ENCODE measurements at regions not wholly inside any gene's neighbourhood (a gene's known extent, or its start where the extent isn't known, plus 50 kb on each side); places are given as distances from the start of the nearest gene placed in this dataset.
A peak's percentile ranks its signal among the peaks of the same experiment; 100 is the strongest.
"Not testable (repeated sequence)": the region's sequence is repeated elsewhere in the genome, so short reads cannot be mapped to it uniquely, and the experiment has no call there.

GRCh38 chr3:4053975-4054374, 249.2 kb upstream of the SETMAR start:
- Mint-ChIP-seq H3K36me3 (no peaks in the 10 kb centered on the region), H3K27ac (no peak overlapping the region), H3K9me3 (peaks cover 0 to 5% of the 10 kb centered on the region in 2 donors)
- no peak for DNase-seq (ENCODE audit: low spot score in 2 of 2)
- no peak for ATAC-seq

- no peak for DNase-seq (ENCODE audit: low spot score in 2 of 2)
- no peaks in the 10 kb centered on the region for H3K36me3 Mint-ChIP-seq
- no peak overlapping the region for H3K27ac Mint-ChIP-seq
- no peak for ATAC-seq
- H3K9me3 Mint-ChIP-seq, result peaks cover 0 to 5% of the 10 kb centered on the region in 2 donors
These were observed 243.1 kb upstream of the SETMAR start for GRCh38 chr3:4060064-4060463.

- H3K9me3 Mint-ChIP-seq, result peaks cover 0 to 5% of the 10 kb centered on the region in 2 donors
- DNase-seq (ENCODE audit: low spot score in 2 of 2) (no peak), ATAC-seq (no peak)
- no peak overlapping the region for H3K27ac Mint-ChIP-seq
- no peaks in the 10 kb centered on the region for H3K36me3 Mint-ChIP-seq
These were observed 242.6 kb upstream of the SETMAR start for GRCh38 chr3:4060603-4061002.

DNA sequence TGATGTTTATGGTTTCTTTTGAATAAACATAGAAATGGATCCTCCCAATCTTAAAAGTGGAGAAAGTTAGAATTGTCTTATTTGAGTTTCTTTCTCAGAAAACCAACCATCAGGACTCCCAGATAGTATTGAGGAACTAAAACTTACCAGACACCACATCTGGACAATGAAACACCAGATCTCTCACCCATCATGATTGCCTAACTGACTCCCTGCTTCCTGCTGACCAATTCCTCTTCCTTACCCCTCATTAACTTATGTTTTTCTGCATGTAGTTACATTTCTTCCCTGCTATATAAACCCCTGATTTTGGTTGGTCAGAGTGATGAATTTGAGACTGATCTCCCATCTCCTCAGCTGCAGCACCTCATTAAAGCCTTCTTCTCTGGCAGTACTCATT, 242.0 kb upstream of the SETMAR start:
- ATAC-seq, result no peak

DNA sequence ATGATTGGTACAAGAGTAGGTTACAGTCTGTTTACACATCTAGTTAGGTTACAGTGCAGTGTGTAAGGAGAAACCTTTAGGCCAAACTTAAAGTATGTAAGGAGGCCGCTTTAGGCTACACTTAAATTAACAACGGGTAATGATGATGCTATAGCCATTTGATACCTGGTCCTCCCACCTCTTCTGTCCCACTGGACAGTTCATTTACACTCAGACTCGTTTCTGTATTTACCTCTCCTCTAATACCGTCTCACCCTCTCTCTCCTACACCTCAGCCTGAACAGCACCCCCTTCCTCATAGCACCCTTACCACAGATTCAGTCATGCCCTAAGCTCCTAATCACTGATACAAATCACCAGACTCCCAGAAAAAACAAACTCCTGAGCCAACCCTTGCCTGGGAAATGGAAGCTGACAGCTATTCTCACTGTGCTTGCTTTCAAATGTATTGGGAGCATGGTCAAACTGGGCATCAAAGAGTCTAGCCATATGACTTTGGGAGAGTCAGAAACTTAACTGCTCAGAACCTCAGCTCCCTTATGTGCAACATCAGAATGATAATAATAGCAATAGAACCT, 241.3 kb upstream of the SETMAR start:
- Mint-ChIP-seq H3K9me3 (no peaks in the 10 kb centered on the region), H3K36me3 (no peaks in the 10 kb centered on the region), H3K27ac (no peak overlapping the region)
- DNase-seq (ENCODE audit: low spot score in 2 of 2) (no peak), ATAC-seq (no peak)

More for the DNA sequence above, 242.0 kb upstream of the SETMAR start:
- Mint-ChIP-seq H3K27ac (no peak overlapping the region), H3K36me3 (no peaks in the 10 kb centered on the region), H3K9me3 (no peaks in the 10 kb centered on the region)
- no peak for DNase-seq (ENCODE audit: low spot score in 2 of 2)

GRCh38 chr3:4062621-4063020, 240.5 kb upstream of the SETMAR start:
- ATAC-seq, result no peak

DNA sequence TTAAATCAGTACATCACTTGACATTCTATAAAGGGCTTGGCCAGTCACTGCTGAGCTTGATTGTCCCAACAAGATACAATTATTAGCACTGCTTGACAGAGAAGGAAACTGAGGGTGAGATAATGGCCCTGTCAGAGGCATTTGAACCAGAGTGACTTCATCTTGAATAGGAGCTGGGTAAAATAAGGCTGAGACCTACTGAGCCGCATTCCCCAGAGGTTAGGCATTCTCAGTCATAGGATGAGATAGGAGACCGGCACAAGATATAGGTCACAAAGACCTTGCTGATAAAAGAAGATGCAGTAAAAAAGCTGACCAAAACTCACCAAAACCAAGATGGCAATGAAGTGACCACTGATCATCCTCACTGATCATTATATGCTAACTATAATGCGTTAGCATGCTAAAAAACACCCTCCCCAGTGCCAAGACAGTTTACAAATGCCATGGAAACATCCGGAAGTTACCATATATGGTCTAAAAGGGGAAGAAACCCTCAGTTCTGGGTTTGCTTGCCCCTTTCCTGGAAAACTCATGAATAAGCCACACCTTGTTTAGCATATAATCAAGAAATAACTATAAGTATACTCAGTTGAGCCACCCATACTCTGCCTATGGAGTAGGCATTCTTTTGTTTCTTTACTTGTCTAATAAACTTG, 239.1 kb upstream of the SETMAR start:
- H3K27ac Mint-ChIP-seq, result no peak overlapping the region
- no peaks in the 10 kb centered on the region for H3K36me3 Mint-ChIP-seq
- H3K9me3 Mint-ChIP-seq, result no peaks in the 10 kb centered on the region
- ATAC-seq (no peak), DNase-seq (ENCODE audit: low spot score in 2 of 2) (no peak)

More at GRCh38 chr3:4062621-4063020, 240.5 kb upstream of the SETMAR start:
- Mint-ChIP-seq H3K9me3 (no peaks in the 10 kb centered on the region), H3K27ac (no peak overlapping the region), H3K36me3 (no peaks in the 10 kb centered on the region)
- DNase-seq (ENCODE audit: low spot score in 2 of 2), result no peak

GRCh38 chr3:4065085-4065484, 238.1 kb upstream of the SETMAR start:
- ATAC-seq (no peak), DNase-seq (ENCODE audit: low spot score in 2 of 2) (no peak)
- Mint-ChIP-seq H3K27ac (no peak overlapping the region), H3K36me3 (no peaks in the 10 kb centered on the region), H3K9me3 (no peaks in the 10 kb centered on the region)

GRCh38 chr3:4065554-4065953, 237.6 kb upstream of the SETMAR start:
- ATAC-seq (no peak), DNase-seq (ENCODE audit: low spot score in 2 of 2) (no peak)
- Mint-ChIP-seq H3K36me3 (no peaks in the 10 kb centered on the region), H3K9me3 (no peaks in the 10 kb centered on the region), H3K27ac (no peak overlapping the region)

DNA sequence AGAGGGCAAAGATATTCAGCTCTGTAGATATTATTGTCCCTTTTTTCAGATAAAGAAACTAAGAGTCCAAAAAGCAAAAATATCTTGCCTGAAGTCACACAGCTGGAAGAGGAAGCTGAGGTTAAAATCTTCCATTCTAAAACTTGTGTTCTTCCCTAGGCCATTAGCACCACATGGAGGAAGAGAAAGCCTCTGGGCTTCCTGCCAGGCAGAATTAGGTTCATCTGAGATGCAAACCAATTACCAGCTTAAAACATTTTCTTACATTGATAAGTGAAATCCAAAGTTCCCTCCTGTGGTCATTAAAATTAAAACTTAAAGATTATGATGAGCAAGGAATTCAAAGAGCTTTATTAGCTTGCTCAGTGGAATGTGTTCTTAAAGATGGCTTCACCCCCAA, 235.3 kb upstream of the SETMAR start:
- Mint-ChIP-seq H3K9me3 (peaks cover 5 to 6% of the 10 kb centered on the region in 2 donors), H3K36me3 (peaks cover 0 to 7% of the 10 kb centered on the region in 2 donors), H3K27ac (no peak overlapping the region)
- DNase-seq (ENCODE audit: low spot score in 2 of 2) (no peak), ATAC-seq (no peak)

DNA sequence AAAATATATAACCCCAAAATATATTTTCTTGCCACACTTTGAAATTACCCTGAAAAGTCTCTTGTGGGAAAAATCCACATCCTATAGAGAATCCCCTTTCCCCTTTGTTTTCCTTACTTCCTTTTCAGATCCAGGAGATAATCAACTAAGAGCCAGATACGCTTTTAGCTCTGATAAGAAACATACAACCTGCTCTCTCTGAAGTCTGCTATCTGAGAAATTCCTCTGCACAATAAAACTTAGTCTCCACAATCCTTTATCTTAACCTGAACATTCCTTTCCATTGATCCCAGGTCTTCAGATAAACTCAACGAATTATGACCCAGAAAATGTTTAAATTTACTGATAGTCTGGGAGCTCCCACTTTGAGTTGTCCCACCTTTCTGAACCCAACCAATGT, 233.4 kb upstream of the SETMAR start:
- DNase-seq (ENCODE audit: low spot score in 2 of 2) (no peak), ATAC-seq (no peak)
- Mint-ChIP-seq H3K27ac (no peak overlapping the region), H3K36me3 (peaks cover 0 to 23% of the 10 kb centered on the region in 2 donors), H3K9me3 (peaks cover 6 to 14% of the 10 kb centered on the region in 2 donors)

DNA sequence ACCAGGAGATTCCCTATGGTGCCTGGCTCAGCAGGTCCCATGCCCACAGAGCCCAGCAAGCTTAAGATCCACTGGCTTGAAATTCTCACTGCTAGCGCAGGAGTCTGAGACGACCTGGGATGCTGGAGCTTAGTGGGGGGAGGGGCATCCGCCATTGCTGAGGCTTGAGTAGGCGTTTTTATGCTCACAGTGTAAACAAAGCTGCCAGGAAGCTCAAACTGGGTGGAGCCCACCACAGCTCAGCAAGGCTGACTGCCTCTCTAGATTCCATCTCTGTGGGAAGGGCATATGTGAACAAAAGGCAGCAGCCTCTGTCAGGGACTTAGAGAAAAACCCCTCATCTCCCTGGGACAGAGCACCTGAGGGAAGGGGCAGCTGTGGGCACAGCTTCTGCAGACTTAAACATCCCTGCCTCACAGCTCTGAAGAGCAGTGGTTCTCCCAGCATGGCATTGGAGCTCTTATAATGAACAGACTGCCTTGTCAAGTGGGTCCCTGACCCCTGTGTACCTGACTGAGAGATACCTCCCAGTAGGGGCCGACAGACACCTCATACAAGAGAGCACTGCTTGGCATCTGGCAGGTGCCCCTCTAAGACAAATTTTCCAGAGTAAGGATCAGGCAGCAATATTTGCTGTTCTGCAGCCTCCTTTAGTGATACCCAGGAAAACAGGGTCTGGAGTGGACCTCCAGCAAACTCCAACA, 231.5 kb upstream of the SETMAR start:
- Mint-ChIP-seq H3K9me3 (peaks cover 12 to 14% of the 10 kb centered on the region in 2 donors), H3K27ac (no peak overlapping the region), H3K36me3 (peaks cover 0 to 23% of the 10 kb centered on the region in 2 donors)
- no peak for ATAC-seq
- no peak for DNase-seq (ENCODE audit: low spot score in 2 of 2)

DNA sequence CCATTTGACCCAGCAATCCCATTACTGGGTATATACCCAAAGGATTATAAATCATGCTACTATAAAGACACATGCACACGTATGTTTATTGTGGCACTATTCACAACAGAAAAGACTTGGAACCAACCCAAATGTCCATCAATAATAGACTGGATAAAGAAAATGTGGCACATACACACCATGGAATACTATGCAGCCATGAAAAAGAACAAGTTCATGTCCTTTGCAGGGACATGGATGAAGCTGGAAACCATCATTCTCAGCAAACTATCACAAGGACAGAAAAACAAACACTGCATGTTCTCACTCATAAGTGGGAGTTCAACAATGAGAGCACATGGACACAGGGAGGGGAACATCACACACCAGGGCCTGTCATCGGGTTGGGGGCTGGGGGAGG, 225.9 kb upstream of the SETMAR start:
- ATAC-seq; DNase-seq (ENCODE audit: low spot score in 2 of 2); H3K27ac Mint-ChIP-seq: not testable (repeated sequence)
- peaks cover 0 to 23% of the 10 kb centered on the region in 2 donors for H3K36me3 Mint-ChIP-seq
- peaks cover 12 to 14% of the 10 kb centered on the region in 2 donors for H3K9me3 Mint-ChIP-seq

DNA sequence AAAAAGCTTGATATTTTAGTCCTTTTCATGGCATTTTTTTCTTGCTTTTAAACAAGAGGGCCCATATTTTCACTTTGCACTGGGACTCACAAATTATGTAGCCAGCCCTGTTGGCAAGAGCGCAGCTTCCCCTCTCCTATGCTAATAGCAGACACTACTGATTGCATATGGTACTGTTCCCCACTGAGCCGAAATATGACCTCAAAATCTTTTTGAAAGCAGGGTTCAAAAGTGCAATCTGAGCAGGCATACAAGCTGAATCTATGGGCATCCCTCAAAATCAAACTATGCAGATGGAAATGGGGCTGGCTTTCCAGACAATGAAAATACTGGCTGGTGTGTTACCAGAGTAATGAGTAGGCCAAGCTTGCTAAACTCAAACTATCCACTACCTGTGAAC, 225.2 kb upstream of the SETMAR start:
- DNase-seq (ENCODE audit: low spot score in 2 of 2), result no peak
- H3K36me3 Mint-ChIP-seq, result peaks cover 0 to 16% of the 10 kb centered on the region in 2 donors
- H3K27ac Mint-ChIP-seq, result no peak overlapping the region
- H3K9me3 Mint-ChIP-seq, result peaks cover 6 to 9% of the 10 kb centered on the region in 2 donors
- no peak for ATAC-seq

- Mint-ChIP-seq H3K36me3 (peaks cover 0 to 7% of the 10 kb centered on the region in 2 donors), H3K9me3 (peaks cover 4 to 6% of the 10 kb centered on the region in 2 donors), H3K27ac (no peak overlapping the region)
- ATAC-seq (peak in 1 of 2 donors; percentile 38), DNase-seq (ENCODE audit: low spot score in 2 of 2) (no peak)
These were observed 224.3 kb upstream of the SETMAR start for GRCh38 chr3:4078903-4079302.

DNA sequence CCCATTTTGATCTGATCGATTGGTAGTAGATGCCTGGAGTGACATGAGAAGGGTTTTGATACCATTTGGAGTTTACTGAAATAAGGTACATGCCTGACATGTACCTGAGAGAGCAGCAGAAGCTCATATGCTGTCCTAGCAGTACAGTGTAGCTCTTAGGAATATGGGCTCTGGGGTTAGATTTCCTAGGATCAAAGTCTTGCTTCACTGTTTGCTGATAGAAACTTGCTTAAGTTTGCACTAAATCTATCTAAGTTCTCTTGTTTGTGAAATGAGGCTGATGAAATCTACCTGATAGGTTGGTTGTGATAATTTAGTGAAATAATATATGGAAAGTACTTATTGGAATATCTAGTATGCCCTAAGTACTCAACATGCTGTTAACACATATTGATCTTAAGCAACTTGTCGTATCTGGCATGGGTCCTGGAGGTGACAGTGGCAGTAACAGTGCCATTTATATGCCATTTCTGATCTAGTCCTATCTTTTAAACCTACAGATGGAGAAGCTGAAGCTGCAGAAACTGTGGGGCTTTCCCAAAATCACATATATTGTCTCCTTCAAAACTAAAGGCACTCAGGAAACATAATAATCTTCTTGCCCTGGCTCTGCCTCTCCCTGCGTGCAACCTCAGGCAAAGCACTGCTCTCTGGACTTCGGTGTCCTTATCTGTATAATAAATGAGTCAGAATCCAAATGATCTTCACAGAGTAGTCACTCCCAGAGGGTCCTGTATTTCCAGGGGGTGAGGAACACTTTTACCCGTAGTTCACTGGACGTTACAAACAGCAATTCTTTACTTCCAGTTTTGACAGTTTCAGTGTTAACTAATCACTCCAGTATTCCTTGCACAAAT, 223.6 kb upstream of the SETMAR start:
- DNase-seq (ENCODE audit: low spot score in 2 of 2), result no peak
- peaks cover 0 to under 1% of the 10 kb centered on the region in 2 donors for H3K36me3 Mint-ChIP-seq
- H3K9me3 Mint-ChIP-seq, result peaks cover 0 to 6% of the 10 kb centered on the region in 2 donors
- no peak for ATAC-seq
- no peak overlapping the region for H3K27ac Mint-ChIP-seq

Measured in activated naive CD4-positive, alpha-beta T cell treated with anti-CD3 and anti-CD28 coated beads, Interleukin-2, amount 50 U/mL, for 72 hours (primary cell).